Epithelial cell of esophagus (primary cell): ENCODE measurements at regions not wholly inside any gene's neighbourhood (a gene's known extent, or its start where the extent isn't known, plus 50 kb on each side); places are given as distances from the start of the nearest gene placed in this dataset.

Experiments
- DNase-seq: peaks from one replicate; pipeline ENCODE4 v3.0.0; 2010; ENCODE audit warnings: low read depth
- H3K4me3 ChIP-seq: 2 replicates; pipeline ENCODE4 v1.5.1; 2011; ENCODE audit warnings: mild to moderate bottlenecking, low read length, control low read depth
- TF ChIP-seq, protein P1 (sequence below): IDR thresholded peaks from 2 replicates; pipeline ENCODE4 v1.5.1; 2011; ENCODE audit warnings: low read depth, mild to moderate bottlenecking, low read length, control low read depth, inconsistent platforms; ENCODE audit not compliant: insufficient read depth; ENCODE audit errors: missing control alignments

DNA sequence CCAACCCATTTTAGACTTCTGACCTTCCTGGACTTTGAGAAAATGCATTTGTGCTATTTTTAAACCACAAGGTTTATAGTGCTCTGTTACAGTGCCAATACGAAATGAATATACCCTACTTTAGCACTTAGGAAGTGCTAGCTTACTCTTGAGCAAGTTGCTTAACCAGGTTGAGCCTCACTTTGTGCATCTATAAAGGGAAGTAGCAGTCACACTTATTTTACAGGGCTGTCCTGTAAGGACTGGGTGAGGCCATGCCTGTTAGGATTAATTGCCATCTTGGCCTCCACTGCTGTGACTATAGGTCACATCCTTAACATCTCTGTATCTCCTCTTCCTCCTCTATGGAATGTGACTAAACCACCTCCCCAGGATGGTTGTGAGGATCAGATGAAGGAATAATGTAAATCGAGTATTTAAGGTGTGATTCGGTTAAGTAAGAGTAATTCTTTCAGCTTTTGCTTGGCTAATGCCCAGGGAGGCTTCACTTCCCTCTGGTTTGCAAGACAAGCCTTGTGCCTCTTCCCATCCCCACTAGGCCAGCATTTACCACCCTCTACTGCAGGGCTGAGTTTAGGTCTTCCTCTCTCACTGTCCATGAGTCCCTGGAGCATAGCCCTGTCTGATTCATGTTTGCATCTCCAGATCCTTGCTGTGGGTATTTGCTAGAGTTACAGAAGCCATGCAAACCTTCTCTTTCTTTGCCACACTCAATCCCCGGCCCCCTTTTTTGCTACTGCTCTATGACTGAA lies 341.2 kb downstream of the ZNF521 start:
- H3K4me3 ChIP-seq = no peak overlapping the region
- no peak for DNase-seq
- TF ChIP-seq, protein P1, sequence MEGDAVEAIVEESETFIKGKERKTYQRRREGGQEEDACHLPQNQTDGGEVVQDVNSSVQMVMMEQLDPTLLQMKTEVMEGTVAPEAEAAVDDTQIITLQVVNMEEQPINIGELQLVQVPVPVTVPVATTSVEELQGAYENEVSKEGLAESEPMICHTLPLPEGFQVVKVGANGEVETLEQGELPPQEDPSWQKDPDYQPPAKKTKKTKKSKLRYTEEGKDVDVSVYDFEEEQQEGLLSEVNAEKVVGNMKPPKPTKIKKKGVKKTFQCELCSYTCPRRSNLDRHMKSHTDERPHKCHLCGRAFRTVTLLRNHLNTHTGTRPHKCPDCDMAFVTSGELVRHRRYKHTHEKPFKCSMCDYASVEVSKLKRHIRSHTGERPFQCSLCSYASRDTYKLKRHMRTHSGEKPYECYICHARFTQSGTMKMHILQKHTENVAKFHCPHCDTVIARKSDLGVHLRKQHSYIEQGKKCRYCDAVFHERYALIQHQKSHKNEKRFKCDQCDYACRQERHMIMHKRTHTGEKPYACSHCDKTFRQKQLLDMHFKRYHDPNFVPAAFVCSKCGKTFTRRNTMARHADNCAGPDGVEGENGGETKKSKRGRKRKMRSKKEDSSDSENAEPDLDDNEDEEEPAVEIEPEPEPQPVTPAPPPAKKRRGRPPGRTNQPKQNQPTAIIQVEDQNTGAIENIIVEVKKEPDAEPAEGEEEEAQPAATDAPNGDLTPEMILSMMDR = no peak
